Omental fat pad (tissue), 3 donors: ENCODE measurements at regions not wholly inside any gene's neighbourhood (a gene's known extent, or its start where the extent isn't known, plus 50 kb on each side); places are given as distances from the start of the nearest gene placed in this dataset.

ENCODE experiments used
- ATAC-seq: fragments of 150-250 bp; one replicate; pipeline ENCODE4 v1.9.1; 2016; ENCODE audit warnings: mild to moderate bottlenecking, moderate library complexity; ENCODE audit not compliant: low FRiP score
- DNase-seq: peaks from one replicate; pipeline ENCODE4 v3.0.0-alpha.2; 2019; ENCODE audit warnings: low spot score
- CTCF ChIP-seq, 3 donors: fragments of 450-650 bp; IDR thresholded peaks; one replicate each; pipeline ENCODE4 v1.5.1; 2016 to 2017; ENCODE audit warnings: antibody characterized with exemption in 3 of 3, mild to moderate bottlenecking in 3 of 3, moderate library complexity in 2 of 3

GRCh38 chr13:111561091-111561781 lies 240.8 kb downstream of the TEX29 start:
- no peak for TF ChIP-seq CTCF (IDR thresholded peaks at IDR 0.05)
- ATAC-seq: no peak
- DNase-seq: no peak

GRCh38 chr13:111562716-111563115 lies 242.3 kb downstream of the TEX29 start:
- DNase-seq: no peak
- TF ChIP-seq CTCF (IDR thresholded peaks at IDR 0.05): no peak
- no peak for ATAC-seq

- TF ChIP-seq CTCF (IDR thresholded peaks at IDR 0.05): no peak
- no peak for ATAC-seq
- DNase-seq: no peak
Observed at GRCh38 chr13:111564606-111565005, 244.2 kb downstream of the TEX29 start.

GRCh38 chr13:111565400-111565799 lies 245.0 kb downstream of the TEX29 start:
- no peak for TF ChIP-seq CTCF (IDR thresholded peaks at IDR 0.05)
- ATAC-seq (no peak), DNase-seq (no peak)

- DNase-seq: no peak
- ATAC-seq: no peak
- no peak for TF ChIP-seq CTCF (IDR thresholded peaks at IDR 0.05)
Observed at GRCh38 chr13:111566567-111566966, 246.1 kb downstream of the TEX29 start.

- TF ChIP-seq CTCF (IDR thresholded peaks at IDR 0.05): no peak
- DNase-seq: no peak
- no peak for ATAC-seq
Observed at GRCh38 chr13:111567637-111568036, 247.2 kb downstream of the TEX29 start.

GRCh38 chr13:111568290-111568689 lies 247.8 kb downstream of the TEX29 start:
- ATAC-seq (no peak), DNase-seq (no peak)
- no peak for TF ChIP-seq CTCF (IDR thresholded peaks at IDR 0.05)
